ENCODE measurements at regions not wholly inside any gene's neighbourhood (a gene's known extent, or its start where the extent isn't known, plus 50 kb on each side); places are given as distances from the start of the nearest gene placed in this dataset.
A peak's percentile ranks its signal among the peaks of the same experiment; 100 is the strongest.
"Not testable (repeated sequence)": the region's sequence is repeated elsewhere in the genome, so short reads cannot be mapped to it uniquely, and the experiment has no call there.

- H3K4me3 ChIP-seq, result no peak overlapping the region
- H3K27ac ChIP-seq, result no peak overlapping the region
Measured at GRCh38 chr6:134686071-134686470, 263.8 kb downstream of the ALDH8A1 start.

- Histone ChIP-seq H3K4me3 (no peak overlapping the region), H3K27ac (no peak overlapping the region)
Measured at GRCh38 chr6:134684423-134684795, 265.5 kb downstream of the ALDH8A1 start.

GRCh38 chr6:134683783-134684422, 266.0 kb downstream of the ALDH8A1 start:
- Histone ChIP-seq H3K4me3 (no peak overlapping the region), H3K27ac (peak overlapping the region in 1 of 21 experiments; percentile 1)

- no peak overlapping the region for H3K4me3 ChIP-seq
- H3K27ac ChIP-seq, result no peak overlapping the region
Measured at GRCh38 chr6:134680433-134680832, 269.5 kb downstream of the ALDH8A1 start.

DNA sequence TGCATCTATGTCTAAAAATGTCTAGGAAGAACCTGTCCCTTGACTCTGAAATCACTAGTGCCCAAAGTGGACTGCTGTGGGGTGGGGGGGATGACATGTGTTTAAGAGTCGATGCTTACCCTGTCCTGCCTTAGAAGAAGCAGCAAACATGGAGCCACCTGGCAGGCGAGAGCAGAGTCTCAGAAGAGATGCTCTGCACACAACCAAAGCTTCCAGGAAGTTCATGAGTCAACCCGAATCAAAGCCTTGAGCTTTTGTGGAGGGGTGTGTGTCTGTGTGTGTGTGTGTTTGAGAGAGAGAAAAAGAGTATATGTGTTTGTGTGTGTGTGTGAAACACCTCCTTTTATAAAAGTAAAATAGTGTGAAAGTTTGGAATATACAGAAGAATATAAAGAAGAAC, 269.9 kb downstream of the ALDH8A1 start:
- Histone ChIP-seq H3K4me3 (no peak overlapping the region), H3K27ac (no peak overlapping the region)

DNA sequence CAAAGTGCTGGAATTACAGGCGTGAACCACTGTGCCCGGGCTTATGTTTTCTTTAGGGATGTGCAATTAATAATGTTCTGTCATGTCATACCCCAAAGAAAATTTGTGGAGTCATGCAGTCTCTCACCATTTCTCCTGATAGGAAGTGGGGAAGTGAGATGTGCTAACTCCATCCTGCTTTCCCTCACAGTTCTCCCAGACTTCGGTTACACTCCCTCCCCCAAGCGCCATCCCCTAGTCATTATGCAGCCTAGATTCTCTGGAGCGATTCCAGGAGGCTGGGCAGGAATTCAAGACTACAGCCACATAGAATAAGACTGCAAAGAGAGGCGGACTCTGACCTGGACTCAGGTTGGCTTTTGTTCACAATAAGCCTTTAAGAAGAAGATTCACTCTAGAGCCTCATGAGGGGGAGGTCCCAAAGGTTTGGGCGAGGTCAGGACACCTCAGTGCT, 271.4 kb downstream of the ALDH8A1 start:
- Histone ChIP-seq H3K27ac (no peak overlapping the region), H3K4me3 (no peak overlapping the region)

DNA sequence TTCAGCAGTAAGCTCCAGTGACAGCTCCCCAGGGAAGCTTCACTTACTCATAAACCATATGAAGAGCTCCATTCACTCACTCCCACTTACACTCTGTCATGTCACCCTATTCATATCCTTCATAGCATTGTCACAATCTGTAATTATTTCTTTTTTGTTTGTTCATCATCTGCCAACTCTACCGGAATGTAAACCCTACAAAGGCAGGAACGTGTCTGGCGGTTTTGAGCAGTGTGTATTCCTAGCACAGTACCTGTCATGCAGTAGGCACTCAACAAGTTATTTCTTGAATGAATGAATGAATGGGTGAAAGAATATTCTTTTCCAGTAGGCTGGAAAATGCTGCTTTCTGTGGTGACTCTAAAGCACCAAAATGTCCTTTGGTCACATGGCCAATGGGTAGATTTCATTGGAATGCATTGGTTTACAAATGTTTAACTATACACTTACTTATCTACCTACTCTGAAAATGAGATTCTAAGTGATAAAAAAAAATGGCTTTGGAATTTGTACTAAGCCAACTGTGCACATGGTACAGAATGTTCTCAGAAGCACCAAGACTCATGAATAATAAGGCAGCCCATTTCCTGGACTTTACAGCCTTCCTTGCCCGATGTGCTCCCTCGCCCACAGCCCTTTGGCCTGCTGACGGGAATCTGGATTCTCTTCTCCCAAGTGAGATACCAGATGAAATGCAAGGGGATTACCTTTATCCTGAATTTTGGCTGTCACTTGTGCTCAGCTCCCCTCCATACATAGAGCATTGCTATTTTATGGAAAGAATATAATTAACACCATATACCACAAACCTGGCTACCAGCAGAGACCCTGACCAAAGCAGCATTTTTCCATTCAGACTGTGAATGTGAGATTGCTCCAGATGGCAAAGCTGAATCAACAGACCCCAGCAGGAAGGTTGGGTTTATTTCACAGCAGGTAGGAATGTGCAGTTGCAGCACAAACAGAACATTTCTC, 273.3 kb downstream of the ALDH8A1 start:
- H3K27ac ChIP-seq, result no peak overlapping the region
- no peak overlapping the region for H3K4me3 ChIP-seq

- H3K4me3 ChIP-seq, result no peak overlapping the region
- H3K27ac ChIP-seq, result no peak overlapping the region
Measured at GRCh38 chr6:134675110-134676054, 274.5 kb downstream of the ALDH8A1 start.

GRCh38 chr6:134674562-134674961, 275.3 kb downstream of the ALDH8A1 start:
- Histone ChIP-seq H3K4me3 (no peak overlapping the region), H3K27ac (no peak overlapping the region)

DNA sequence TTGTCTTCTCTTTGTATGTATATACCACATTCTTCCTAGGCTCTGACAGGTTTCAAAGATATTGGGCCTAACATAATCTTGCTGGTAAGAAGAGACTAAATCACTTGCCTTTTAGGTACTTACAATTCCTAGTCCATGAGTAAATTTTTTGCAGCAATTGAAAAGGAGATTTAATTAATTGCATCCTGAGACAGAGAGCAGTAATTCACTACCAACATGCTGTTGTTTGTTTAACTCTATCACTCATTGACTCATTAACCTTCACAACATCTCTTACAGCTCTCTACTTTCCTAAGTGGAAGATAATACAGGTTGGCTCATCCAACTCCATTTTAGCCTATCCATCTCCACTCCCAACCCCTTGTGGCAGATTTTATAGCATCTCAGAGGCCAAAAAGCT, 280.4 kb downstream of the ALDH8A1 start:
- Histone ChIP-seq H3K4me3 (no peak overlapping the region), H3K27ac (no peak overlapping the region)

GRCh38 chr6:134667111-134667510, 282.8 kb downstream of the ALDH8A1 start:
- Histone ChIP-seq H3K27ac (no peak overlapping the region), H3K4me3 (no peak overlapping the region)

DNA sequence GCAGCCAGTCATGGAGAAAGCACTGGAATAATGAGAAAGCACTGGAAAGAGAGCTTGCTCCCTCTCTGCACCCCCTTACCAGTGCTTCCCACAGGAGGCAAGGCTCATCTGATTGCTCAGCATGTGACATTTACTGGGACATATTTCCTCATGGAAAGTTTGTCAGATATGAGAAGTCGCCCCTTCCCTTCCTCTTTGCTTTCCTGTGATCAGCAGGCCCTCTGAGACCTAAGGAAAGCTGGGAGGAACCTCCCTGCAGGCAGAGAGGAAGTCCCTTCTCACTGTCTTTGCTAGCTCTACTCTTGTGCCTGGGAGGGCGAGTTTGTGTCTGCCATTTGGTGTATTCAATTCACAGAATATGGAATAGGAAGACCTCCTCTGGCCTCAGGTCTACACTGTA, 283.8 kb downstream of the ALDH8A1 start:
- Histone ChIP-seq H3K27ac (no peak overlapping the region), H3K4me3 (no peak overlapping the region)

DNA sequence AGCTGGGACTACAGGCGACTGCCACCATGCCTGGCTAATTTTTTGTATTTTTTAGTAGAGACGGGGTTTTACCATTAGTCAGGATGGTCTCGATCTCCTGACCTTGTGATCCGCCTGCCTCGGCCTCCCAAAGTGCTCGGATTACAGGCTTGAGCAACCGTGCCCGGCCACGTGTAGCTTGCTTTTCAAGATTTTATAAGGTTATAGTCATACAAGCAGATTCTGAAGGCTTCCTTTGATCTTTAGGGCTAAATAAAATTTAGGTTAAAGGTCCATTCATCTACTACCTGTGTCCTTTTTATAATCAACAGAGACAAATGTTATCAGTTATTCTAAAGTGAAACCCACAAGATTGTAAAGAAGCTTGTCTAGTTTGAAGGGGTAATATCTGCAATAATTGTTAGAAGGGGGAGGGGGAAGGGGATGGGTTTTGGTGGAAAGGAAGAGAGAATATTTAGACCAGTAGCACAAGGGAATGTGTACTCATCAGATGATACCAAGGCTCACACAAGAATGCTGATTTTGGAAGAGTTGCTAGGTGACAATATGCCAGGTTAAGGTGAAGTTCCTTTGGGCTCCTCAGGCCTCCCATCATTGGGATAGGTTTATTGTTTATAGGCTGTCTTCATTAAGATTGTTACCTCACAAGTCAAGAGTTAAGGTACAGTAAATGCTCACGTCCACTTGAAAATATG, 284.7 kb downstream of the ALDH8A1 start:
- Histone ChIP-seq H3K27ac (no peak overlapping the region), H3K4me3 (no peak overlapping the region)

DNA sequence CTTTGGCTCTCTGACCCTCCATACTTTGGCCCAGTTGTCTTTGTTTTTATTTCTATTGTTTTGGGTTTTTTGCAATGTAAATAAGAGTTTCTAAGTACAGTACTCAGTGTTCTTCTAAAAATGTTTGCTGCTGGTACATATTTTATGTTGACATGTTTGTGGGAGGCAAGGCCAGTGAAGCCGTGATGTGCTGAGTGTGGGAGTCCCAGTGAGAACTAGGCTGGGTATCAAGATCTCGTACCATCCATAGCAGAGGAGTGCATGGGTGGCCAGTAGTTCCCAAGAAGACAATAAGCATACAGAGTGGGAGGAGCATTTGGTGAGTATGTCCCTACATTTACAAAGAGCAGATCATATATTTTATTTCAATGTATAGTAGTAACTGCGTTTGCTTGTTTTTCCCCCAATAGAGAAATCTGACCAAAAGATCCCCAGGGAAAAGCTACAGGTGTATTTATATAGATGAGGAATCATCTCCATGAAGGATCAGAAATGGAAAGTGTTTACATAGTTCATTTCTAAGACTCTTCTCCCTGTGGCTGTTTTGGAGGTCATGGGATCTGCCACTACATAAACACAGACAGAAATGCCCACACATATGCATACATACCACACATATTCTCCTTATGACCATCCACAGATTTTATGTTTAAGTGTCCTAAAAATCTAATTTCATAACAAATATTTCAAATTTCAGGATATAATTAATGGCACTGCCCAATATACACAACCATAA, 285.9 kb downstream of the ALDH8A1 start:
- Histone ChIP-seq H3K27ac (no peak overlapping the region), H3K4me3 (no peak overlapping the region)

DNA sequence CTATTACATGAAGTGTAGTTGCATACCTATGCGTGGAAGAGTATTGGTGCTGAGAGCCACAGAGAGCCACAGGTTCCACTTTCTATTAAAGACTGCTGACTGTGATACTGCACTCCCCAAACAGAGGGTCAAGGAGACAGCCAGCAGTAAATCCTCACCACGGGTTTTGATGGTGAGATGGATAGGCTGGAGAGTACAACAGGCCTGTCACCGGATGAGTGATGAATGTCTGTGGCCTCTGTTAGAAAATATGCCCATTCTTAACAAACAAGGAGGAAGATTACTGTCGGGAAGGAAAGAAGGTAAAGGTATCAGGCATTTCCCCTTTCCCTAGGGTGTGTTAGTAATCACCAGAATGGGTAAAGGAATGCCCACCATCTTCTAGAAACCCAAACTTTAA, 286.5 kb downstream of the ALDH8A1 start:
- no peak overlapping the region for H3K27ac ChIP-seq
- H3K4me3 ChIP-seq, result no peak overlapping the region

DNA sequence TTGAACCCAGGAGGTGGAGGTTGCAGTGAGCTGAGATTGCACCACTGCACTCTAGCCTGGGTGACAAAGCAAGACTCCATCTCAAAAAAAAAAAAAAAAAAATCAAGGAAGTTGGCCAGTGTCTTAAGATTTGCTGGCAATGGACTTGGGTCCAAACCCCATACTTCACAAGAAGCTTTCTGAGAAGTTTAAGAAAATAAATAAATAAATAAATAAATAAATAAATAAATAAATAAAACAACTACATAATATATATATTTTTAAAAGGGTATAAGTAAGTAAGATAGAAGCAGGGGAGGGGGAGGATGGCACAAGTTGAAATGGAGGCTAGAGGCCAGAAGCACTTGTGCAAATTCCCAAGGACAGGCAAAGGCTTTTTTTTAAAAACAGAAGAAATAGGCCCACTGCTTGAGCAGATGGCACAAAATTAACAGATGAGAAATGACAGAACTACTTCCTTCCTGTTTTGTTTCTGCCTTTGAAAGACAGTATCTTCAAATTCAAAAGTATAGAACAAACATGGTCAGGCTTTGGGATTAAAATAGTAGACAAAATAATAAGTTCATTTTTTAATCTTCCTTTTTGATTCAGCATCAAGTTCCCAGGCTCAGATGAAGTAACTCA, 287.7 kb downstream of the ALDH8A1 start:
- H3K4me3 ChIP-seq, result no peak overlapping the region
- no peak overlapping the region for H3K27ac ChIP-seq

DNA sequence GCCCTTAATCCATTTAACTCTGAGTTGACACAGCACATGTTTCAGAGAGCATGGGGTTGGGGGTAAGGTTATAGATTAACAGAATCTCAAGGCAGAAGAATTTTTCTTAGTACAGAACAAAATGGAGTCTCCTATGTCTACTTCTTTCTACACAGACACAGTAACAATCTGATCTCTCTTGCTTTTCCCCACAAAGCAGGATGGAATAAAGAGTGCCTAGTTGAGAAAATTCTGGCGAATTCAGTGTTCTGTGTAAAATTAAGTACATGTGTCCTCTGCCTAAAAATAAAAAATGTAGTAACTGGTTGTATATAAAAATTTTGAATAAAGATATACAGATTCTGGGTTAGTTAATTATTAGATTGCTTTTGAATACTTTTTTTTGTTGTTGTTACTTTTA, 290.0 kb downstream of the ALDH8A1 start:
- H3K4me3 ChIP-seq, result not testable (repeated sequence)

GRCh38 chr6:134658596-134658995, 291.3 kb downstream of the ALDH8A1 start:
- Histone ChIP-seq H3K4me3 (no peak overlapping the region), H3K27ac (no peak overlapping the region)

More for the DNA sequence above, 290.0 kb downstream of the ALDH8A1 start:
- not testable (repeated sequence) for H3K27ac ChIP-seq
